GM18868 (cell line): ENCODE measurements at regions not wholly inside any gene's neighbourhood (a gene's known extent, or its start where the extent isn't known, plus 50 kb on each side); places are given as distances from the start of the nearest gene placed in this dataset.
A peak's percentile ranks its signal among the peaks of the same experiment; 100 is the strongest.
"Not testable (repeated sequence)": the region's sequence is repeated elsewhere in the genome, so short reads cannot be mapped to it uniquely, and the experiment has no call there.

ENCODE experiments used
- ATAC-seq: cut with Tn5 transposase; IDR thresholded peaks from one replicate; pipeline ENCODE4 v1.9.1; 2021; ENCODE audit warnings: mild to moderate bottlenecking, moderate library complexity; ENCODE audit not compliant: unreplicated experiment

DNA sequence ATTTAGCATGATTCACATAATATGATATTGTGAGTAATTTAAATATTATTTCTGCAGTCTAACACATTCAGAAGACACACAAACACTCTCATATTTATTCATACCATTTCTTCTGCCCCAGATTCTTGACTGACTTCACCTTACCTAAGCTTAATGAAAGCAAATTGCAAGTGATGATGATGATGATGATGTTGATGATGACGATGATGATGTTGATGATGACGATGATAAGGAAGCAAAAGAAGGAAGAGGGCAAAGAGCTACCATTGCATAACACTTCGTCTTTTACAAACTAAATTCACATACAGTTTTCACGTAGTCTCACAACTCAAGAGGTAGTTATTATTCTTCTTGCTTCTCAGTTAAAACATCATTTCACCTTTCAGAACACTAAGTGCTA is 404.7 kb downstream of the NAF1 start:
- ATAC-seq, result no peak

DNA sequence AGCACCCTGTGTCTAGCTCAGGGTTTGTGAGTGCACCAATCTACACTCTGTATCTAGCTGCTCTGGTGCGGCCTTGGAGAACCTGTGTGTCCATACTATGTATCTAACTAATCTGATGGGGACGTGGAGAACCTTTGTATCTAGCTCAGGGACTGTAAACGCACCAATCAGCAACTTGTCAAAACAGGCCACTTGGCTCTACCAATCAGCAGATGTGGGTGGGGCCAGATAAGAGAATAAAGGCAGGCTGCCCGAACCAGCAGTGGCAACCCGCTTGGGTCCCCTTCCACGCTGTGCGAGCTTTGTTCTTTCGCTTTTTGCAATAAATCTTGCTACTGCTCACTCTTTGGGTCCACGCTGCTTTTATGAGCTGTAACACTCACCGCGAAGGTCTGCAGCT is 426.5 kb downstream of the NAF1 start:
- ATAC-seq, result not testable (repeated sequence)

- ATAC-seq, result not testable (repeated sequence)
These were observed 427.1 kb downstream of the NAF1 start for GRCh38 chr4:162739596-162739995.

DNA sequence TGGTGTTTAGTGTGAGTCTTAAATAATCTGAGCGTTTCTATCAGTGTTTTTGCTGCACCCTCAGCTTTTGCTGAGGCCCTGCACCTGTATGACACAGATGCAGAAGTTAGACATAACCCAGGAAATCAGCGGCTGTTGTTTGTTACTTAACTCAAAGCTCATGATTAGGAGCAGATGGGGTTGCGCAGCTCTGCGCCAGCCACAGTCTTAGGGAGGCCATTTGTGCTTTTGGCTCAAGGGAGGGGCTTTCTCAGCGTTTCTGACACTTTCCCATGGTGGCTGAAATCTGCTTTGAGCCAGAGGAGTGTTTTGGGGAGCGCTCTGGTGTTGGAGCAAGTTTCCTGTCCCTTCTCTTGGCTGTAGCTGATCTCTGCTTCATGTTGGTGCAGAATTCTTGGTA is 433.8 kb downstream of the NAF1 start:
- ATAC-seq, result no peak

- no peak for ATAC-seq
These were observed 438.9 kb downstream of the NAF1 start for GRCh38 chr4:162727766-162728165.

DNA sequence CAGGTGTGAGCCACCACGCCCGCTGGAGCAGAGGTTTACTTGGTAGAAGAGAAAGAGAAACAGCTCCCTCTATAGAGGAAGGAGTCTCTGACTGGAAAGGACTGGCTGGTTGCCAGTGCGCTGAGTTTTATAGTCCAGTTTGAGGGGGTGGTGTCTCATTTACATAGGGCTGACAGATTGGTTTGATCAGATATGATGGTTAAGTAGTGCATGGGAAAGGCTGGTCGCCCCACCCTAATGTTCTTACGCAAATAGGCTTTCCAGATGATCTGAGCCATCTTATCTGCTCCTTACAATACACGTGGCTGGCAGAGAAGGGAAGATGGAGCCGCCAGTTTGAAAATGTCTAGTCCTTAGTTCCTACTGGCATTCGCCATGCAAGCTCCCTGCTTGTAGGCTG is 439.5 kb downstream of the NAF1 start:
- no peak for ATAC-seq

- no peak for ATAC-seq
These were observed 451.3 kb downstream of the NAF1 start for GRCh38 chr4:162715401-162715800.

DNA sequence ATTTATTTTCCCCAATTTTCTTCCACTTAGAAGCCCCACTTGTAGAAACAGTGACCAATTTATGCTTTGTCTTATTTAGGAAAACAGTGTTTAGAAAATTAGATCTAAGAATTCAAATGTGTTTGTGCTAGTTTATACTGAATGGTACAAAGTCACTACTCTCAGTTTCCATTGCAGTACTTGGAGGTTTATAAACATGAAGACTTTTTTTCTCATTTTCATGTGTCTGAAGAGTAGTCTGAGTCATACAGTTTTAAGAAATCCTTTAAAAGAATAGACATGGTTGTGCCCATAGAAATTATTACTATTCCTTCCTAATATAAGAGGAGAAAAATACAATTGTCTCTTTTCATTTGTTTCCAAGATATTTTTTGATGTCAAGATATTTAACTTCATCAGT is 458.7 kb downstream of the NAF1 start:
- no peak for ATAC-seq

DNA sequence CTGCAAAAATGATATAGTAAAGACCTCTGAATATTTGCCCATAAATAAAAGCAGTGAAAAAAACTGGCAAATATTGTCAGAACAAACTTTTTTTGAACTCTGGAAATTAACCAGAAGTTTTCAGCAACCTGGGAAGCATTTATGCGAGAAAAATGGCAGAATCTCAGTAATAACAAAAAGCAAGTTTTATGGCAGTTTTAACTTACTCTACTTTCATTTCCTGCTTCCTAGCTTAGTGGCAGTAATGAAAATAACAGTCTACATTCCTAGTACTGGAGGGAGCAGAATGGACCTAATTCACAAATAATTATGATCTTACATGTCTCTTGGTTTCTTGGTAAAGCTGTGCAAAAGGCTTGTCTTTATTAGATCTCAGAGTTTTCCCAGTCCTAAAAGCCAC is 460.1 kb downstream of the NAF1 start:
- no peak for ATAC-seq

DNA sequence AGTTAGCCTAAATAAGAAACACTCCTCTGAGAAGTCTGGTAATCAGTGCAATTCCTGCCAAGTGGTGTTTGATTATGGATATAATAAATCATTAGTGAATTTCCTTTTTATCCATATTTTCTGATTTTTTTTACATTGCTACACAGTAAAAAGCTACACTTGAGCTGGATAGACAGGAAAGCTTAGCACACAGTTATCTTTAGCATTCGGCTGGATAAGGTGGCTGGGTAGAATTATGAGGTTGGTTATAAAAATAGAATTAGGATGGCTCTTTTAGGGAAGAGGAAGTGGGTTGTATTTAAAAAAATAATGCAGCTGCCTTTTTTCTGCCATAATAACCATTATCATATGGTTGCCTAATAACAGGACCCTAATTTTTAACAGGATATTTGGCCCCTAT is 460.6 kb downstream of the NAF1 start:
- ATAC-seq, result no peak

GRCh38 chr4:162705130-162705803 is 461.4 kb downstream of the NAF1 start:
- ATAC-seq, result no peak

GRCh38 chr4:162700815-162701361 is 465.8 kb downstream of the NAF1 start:
- peak; percentile 64 for ATAC-seq

- no peak for ATAC-seq
These were observed 466.3 kb downstream of the NAF1 start for GRCh38 chr4:162700358-162700757.

- peak; percentile 50 for ATAC-seq
These were observed 467.1 kb downstream of the NAF1 start for GRCh38 chr4:162699629-162700028.

DNA sequence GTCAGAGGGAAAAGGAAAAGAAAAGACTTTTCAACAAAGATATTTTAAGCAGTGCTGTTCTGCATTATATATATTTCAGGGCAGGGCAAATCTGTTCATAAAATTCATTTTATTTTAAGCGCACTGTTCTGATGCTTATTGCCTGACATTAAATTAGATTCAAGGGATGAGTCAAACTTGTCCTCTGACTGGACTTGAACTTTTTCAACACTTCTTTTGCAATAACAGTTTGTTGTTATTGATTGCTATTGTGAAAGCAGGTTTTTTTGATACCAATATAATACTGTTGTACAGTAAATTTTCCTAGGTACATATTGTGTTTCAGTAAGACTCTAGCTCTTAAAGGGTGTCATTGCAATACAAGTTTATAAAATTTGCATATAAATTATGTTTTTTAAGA is 481.3 kb downstream of the NAF1 start:
- no peak for ATAC-seq

DNA sequence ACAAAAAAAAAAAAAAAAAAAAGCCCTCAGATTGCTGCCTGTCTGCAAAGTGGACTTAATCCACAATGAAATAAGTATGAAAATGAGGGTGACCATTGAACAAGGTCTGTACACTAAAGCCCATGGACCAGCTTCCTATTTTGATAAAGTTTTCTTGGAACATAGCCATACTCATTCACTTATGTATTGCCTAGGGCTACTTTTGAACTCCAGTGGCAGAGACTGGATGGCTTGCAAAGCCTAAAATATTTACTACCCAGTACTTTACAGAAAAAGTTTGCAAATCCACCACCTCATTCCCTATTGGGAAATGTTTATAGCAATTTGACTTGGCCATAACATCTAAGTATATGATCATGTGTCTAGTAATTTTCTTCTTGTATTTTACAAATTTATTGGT is 481.7 kb downstream of the NAF1 start:
- ATAC-seq, result no peak

GRCh38 chr4:162684371-162684700 is 482.4 kb downstream of the NAF1 start:
- ATAC-seq, result no peak

- no peak for ATAC-seq
These were observed 482.9 kb downstream of the NAF1 start for GRCh38 chr4:162683659-162684370.

DNA sequence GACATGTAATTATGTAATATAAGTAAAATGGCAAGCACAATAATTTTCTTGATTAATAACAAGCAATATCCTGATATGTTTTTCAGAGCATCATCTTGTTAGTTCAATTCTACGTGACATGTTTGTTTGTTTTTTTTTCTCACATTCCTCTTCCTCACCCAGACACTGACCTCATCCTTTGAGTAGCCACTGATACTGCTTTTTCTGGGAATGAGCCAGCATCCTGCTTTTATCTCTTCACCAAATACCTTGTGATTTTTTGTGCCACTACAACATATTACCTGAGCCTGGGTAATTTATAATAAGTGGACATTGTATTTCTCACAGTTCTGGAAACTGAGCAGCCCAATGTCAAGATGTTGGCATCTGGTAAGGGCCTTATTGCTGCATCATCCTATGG is 484.0 kb downstream of the NAF1 start:
- no peak for ATAC-seq

DNA sequence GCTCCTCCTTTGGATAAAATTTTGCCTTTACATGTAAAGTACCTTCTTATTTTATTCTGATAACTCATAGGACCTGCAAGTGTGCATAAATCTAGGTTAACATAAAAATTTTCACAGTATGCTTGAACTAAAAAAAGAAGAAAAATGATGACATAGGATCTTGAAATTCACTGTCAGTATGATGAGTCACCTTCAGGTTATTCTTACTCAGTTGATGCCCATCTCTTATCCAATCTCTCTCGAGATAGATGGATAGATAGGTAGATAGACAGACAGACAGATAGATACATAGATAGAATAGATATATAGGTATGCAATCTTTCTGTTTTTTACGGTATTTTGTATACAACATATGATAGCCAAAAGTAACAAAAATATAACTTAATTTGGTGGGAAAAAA is 485.5 kb downstream of the NAF1 start:
- ATAC-seq, result no peak

- ATAC-seq, result no peak
These were observed 491.0 kb downstream of the NAF1 start for GRCh38 chr4:162675661-162676060.

DNA sequence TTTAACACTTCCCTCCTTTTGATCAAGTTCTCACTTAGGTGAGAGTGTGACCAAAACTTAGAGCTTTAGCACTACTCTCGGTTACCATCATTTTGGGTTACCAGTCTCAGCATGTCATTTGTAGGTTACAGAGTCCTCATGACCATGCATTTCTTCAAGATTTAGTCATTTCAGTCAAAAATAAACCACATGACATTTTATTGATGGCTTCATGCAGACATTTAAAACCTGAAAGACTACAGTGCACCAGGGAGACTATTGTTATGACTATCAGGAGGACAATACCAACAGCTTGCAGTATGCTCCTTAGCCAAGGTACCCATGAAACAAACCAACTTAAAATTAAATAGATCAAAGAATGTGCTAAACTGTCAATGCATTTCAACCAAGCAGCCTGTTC is 498.1 kb upstream of the FSTL5 start:
- ATAC-seq, result peak; percentile 41

DNA sequence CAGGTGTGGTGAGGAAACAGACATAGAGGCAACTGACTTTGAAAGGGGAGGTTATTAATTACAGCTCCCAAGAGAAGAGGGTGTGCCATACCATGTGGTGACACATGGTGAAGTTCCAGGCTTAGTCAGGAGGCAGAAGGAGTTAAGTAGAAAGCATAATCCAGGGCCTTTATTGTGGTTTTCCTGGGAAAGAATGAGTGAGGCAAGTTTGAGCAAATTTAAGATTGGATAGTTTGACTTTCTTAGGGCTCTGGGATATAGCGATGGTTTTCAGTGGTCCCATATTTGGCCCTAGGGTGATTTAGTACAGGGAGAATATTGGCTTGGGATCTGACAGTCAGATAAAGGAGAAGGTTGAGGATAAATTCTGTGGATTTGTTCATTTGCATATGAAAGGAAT is 495.9 kb upstream of the FSTL5 start:
- no peak for ATAC-seq
